ACHN (cell line): ENCODE measurements at regions not wholly inside any gene's neighbourhood (a gene's known extent, or its start where the extent isn't known, plus 50 kb on each side); places are given as distances from the start of the nearest gene placed in this dataset.
A peak's percentile ranks its signal among the peaks of the same experiment; 100 is the strongest.

Experiments used
- DNase-seq: peaks from one replicate; pipeline ENCODE4 v3.0.0-alpha.2; 2015
- in situ Hi-C: cut with HindIII; loops from 2 replicates; pipeline ENCODE4 v1.10.0; 2017; ENCODE audit warnings: low sequenced_read_pairs, low pct_ligation_motif_present, low pct_unique_long_range_greater_than_20kb

DNA sequence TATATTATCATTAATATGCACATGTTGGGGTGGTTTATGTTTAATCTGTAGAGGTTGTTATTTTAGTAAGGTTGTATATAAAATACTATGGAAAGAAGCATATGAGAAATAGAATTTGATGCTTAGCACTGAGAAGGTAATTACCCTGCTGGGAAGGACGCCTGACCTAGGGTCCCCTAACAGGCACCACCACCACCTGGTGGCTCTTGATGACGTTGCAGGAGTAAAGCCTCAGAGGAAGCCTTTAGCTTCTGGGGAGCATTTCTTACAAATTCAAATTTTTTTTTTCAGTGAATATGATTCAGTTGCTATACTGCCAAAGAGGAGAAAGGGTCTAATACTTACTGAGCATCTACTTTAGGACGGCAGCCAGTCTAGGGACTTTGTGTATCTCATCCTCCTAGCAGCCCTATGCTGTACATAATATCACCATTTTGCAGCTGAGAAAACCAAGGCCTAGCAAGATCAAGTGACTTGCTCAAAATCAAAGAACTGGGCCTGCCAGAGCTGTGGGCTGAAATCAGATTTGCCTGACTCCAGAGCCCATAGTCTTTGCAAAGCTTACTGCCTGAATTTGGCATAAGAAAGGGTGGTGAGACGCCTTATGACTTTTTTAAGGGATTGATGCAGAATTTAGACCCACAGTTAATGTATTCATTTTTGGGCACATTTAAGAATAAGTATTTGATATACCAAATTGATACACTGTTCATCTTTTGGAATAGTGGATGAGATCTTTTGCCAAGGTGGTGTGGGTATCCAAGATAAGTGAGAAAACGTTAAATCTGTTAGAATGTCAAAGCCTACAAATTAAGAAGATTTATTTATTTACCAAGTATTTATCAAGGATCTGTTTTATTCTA is 78.8 kb upstream of the GAREM1 start:
- DNase-seq = peak; percentile 35
- in situ Hi-C loops = no loop called here

DNA sequence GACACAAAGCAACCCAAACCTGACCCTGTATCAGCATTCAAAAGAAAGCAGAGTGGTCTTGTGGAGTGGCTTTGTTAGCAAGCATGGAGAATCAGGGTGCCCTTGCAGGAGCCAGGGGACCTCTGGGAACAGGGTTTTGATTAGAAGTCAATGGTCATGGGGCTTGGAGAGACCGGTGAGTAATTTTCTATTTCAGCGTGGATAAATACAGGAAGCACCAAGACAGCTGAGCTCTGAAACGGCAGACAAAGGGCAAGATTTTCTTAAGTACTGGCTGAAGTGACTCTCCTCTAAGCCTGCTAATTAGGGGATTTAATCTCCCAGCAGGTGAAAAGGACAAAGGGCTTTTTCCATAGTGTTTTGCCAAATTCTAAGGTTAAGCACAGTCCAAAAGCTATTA is 78.0 kb upstream of the GAREM1 start:
- in situ Hi-C loops = no loop called here
- no peak for DNase-seq

DNA sequence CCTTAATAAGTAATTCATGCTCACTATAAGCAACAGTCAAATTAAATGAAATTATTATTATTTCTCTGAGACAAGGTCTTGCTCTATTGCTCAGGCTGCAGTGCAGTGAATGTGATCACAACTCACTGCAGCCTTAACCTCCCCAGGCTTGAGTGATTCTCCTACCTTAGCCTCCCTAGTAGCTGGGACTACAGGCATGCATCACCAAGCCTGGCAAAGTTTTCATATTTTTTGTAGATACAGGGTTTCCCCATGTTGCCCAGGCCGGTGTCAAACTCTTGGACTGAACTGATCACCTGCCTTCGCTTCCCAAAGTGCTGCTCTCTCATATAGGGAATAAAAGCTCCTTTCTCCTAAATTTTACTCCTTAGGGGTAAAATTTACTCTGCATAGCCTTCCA is 74.9 kb upstream of the GAREM1 start:
- DNase-seq = no peak
- in situ Hi-C loops = no loop called here

DNA sequence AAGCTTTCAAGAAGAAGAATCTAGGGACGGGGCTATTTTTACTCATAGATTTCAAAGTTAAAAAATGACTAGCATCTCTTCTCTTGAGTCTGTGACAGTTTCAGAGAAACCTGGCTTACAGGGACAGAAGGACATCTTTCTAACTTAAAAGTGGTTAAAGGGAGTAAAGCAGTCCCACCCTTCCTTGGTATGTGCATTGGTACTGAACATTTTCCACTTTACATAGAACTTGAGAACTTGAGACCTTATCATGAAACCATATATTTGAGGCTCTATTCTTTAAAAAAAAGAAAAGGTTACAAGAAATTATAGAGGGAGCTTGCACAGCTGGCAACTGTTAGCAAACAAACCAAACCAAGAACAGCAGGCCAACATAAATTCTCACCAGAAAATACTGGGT is 73.4 kb upstream of the GAREM1 start:
- in situ Hi-C loops = no loop called here
- no peak for DNase-seq

DNA sequence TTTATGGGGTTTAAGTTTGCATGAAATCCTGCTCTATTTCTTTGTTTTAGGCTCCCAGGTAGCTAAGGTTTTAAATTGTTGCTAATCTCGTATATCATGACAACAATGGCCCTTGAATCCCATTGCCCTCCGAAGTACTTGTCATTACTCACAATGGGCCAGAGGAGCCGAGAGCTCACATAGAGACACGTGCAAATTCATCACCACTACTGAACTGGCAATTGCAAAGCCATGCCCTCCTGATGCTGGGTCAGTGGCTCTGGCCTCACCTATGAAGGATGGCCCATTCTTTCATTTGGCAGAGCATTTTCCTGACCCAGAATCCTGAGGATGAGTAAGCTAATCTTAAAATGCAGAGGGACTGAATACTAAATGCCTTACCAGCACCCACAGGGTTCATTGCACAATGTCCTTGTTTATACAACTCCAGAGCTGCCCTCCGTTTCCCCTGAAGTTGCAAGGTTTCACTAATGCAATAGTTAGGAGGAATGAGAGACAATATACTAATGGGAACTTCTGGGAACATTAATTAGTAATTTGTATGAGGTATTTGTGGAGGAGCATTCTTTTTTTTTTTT is 71.6 kb upstream of the GAREM1 start:
- in situ Hi-C loops = no loop called here

DNA sequence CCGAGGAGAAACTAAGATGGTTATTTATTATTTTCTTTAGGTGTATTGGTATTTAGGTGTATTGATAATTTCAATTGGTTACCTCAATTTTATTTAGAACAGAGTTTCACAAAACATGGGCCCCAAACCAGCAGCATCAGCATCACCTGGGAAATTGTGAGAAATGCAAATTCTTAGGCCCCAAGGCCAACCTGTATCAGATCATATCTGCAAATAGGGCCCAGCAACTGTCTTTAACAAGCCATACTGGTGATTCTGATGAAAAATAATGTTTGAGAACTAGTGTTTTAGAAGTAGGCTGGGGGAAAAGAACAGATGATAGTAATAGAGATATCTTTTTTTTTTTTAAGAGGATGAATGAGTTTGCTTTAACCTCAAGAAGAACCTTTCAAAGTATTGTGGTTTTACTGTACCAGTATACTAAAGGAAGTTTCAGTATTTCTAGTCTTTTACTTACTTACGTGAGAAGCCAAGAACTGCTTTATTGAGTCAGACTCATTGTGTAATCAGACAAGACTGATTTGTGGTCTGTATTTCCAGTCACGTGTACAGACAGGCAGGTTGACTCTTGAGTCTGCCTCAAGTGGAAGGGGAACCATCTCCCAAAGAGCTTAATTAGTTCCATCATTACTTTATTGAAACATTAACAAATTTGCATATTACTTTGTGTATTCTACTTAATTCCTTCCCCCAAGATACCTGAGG is 60.4 kb upstream of the GAREM1 start:
- in situ Hi-C loops = no loop called here
- DNase-seq = no peak

More for the DNA sequence above, 71.6 kb upstream of the GAREM1 start:
- DNase-seq = no peak

DNA sequence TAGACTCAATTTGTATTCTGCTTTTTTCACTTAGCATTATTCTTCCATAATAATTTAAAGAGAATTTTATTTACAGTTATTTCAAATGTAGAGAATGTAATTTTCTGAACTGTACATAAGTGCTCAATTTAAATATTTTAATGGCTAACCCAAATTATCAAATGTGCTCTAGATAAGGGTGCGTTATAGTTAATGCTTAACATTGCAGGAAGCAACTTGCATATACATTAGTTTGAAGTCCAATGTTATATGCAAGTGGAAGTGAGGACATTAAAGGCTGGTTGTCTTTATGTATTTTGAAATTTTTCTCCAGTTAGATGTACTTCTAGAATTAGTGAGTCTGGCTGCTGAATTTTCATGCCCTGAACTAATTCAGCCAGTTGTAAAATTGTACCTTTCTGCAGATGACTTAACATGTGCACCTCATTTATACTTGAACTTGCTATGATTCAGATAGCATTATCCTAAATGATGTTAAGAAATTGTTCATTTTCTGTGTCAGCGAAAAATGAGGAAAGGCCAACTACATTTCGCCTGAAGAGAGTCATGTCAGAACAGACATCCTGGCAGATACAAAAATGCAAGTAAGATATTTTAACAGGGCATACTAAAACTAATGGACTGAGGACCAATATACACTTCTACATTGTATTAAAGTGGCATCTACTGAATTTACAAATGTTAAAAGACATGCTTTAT is 59.2 kb upstream of the GAREM1 start:
- in situ Hi-C loops = no loop called here
- DNase-seq = no peak

DNA sequence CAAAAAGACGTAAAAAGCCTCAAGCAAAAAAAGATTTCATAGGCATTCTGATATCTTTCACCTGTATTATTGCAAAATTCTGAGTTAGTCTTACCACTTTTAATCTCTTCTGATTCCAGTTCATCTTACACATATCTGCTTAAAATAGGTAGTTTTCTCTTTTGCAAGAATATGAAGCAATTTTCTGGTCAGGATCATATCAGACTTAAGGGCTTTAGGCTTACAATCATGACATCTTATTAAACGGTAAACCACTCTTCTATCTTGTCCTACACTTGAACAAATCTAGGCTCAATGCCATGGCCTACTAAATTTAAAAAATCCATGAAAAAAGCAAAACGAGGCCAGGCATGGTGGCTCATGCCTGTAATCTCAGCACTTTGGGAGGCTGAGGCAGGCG is 50.1 kb upstream of the GAREM1 start:
- in situ Hi-C loops = no loop called here
- no peak for DNase-seq
